ENCODE measurements at regions not wholly inside any gene's neighbourhood (a gene's known extent, or its start where the extent isn't known, plus 50 kb on each side); places are given as distances from the start of the nearest gene placed in this dataset.

- TF ChIP-seq CTCF (IDR thresholded peaks at IDR 0.05) (no peak), POLR2A (IDR thresholded peaks at IDR 0.05) (no peak)
These were observed 145.4 kb downstream of the LPIN1 start for GRCh38 chr2:11891671-11892440.
